HCT116 (cell line): ENCODE measurements at regions not wholly inside any gene's neighbourhood (a gene's known extent, or its start where the extent isn't known, plus 50 kb on each side); places are given as distances from the start of the nearest gene placed in this dataset.

Experiments
- ATAC-seq: fragments of 200-7000 bp; cut with Tn5 transposase; 2 replicates; pipeline ENCODE4 v1.9.1; 2020; ENCODE audit warnings: mild to moderate bottlenecking, moderate library complexity
- BruUV-seq: library from RNA; stranded (reverse); fragments of 400-500 nt; replicated peaks from 2 replicates; lab custom pipeline; 2021; lab: Mats Ljungman, UMichigan
- CTCF ChIA-PET: fragments of 300-600 bp; sonication (Branson Sonifier 250); formaldehyde crosslinking; loops from one replicate; lab custom pipeline; 2021; ENCODE audit warnings: antibody characterized with exemption; lab: Charles Lee
- POLR2A ChIA-PET: fragments of 300-600, 350-600 bp; sonication (Branson Sonifier 250); formaldehyde crosslinking; loops from one replicate; lab custom pipeline; 2021; ENCODE audit warnings: antibody characterized with exemption; lab: Charles Lee
- RAD21 ChIA-PET, 2 experiments: fragments of 300-600 bp; sonication (Branson Sonifier 250); formaldehyde crosslinking; loops; one replicate each; lab custom pipeline; 2023; ENCODE audit warnings: low total read pairs in 2 of 2; ENCODE audit not compliant: uncharacterized antibody in 2 of 2, unreplicated experiment in 2 of 2, low non-redundant PET in 1 of 2; lab: Charles Lee
- DNase-seq: peaks from one replicate; pipeline ENCODE4 v3.0.0-alpha.2; 2010; ENCODE audit warnings: low read depth, low spot score
- H2AFZ ChIP-seq: fragments of 200-600 bp; shearing (Covaris generic), sonication (generic); 2 replicates; pipeline ENCODE4 v1.6.1; 2017; ENCODE audit warnings: low read depth, mixed run types, mixed read lengths, antibody characterized with exemption, low read length; ENCODE audit not compliant: poor library complexity, severe bottlenecking
- H3K27ac ChIP-seq: 2 replicates; pipeline ENCODE4 v1.5.1; 2012; ENCODE audit warnings: low read depth, low read length
- H3K27me3 ChIP-seq: fragments of 200-600 bp; sonication (generic); 2 replicates; pipeline ENCODE4 v1.6.1; 2016; ENCODE audit warnings: mixed run types, low read length, mixed read lengths; ENCODE audit not compliant: insufficient read depth
- H3K36me3 ChIP-seq, 2 experiments: fragments of 200-500 bp in 1 of 2; fragments of 200-600 bp in 1 of 2; sonication (Bioruptor generic) in 1 of 2; sonication (generic) in 1 of 2; 2 replicates each; pipeline versions ENCODE4 v1.5.1 to v1.6.1; 2014 to 2016; ENCODE audit warnings: low read length in 2 of 2, inconsistent platforms in 1 of 2, mixed read lengths in 1 of 2, mixed run types in 1 of 2; ENCODE audit not compliant: insufficient read depth in 2 of 2, control insufficient read depth in 1 of 2
- H3K4me1 ChIP-seq, 2 experiments: fragments of 200-600 bp in 1 of 2; sonication (generic) in 1 of 2; 2 replicates each; pipeline versions ENCODE4 v1.5.1 to v1.6.1; 2012 to 2017; ENCODE audit warnings: low read length in 2 of 2, inconsistent platforms in 1 of 2, mild to moderate bottlenecking in 1 of 2, mixed read lengths in 1 of 2, mixed run types in 1 of 2, moderate library complexity in 1 of 2; ENCODE audit not compliant: insufficient read depth in 2 of 2, control insufficient read depth in 1 of 2
- H3K4me2 ChIP-seq: fragments of 200-600 bp; sonication (generic); 2 replicates; pipeline ENCODE4 v1.6.1; 2017; ENCODE audit warnings: mixed run types, low read length, mixed read lengths
- H3K4me3 ChIP-seq, 2 experiments: fragments of 200-600 bp in 1 of 2; sonication (generic) in 1 of 2; replicated peaks in 1 of 2; 2 replicates each; pipeline ENCODE4 v1.5.1; 2011 to 2016; ENCODE audit warnings: low read length in 2 of 2, control low read depth in 1 of 2, low read depth in 1 of 2, mild to moderate bottlenecking in 1 of 2, mixed read lengths in 1 of 2, mixed run types in 1 of 2
- H3K79me2 ChIP-seq: fragments of 200-600 bp; sonication (generic); 2 replicates; pipeline ENCODE4 v1.6.1; 2017; ENCODE audit warnings: mild to moderate bottlenecking, mixed run types, low read length, moderate library complexity, mixed read lengths; ENCODE audit not compliant: insufficient read depth
- H3K9ac ChIP-seq: fragments of 200-600 bp; sonication (generic); 2 replicates; pipeline ENCODE4 v1.6.1; 2016; ENCODE audit warnings: low read length, mixed read lengths
- H3K9me2 ChIP-seq: fragments of 200-600 bp; sonication (generic), shearing (Covaris generic); 2 replicates; pipeline ENCODE4 v1.6.1; 2017; ENCODE audit warnings: mixed run types, mild to moderate bottlenecking, moderate library complexity; ENCODE audit not compliant: insufficient read depth
- H3K9me3 ChIP-seq, 2 experiments: fragments of 200-500 bp in 1 of 2; fragments of 200-600 bp in 1 of 2; sonication (Bioruptor generic) in 1 of 2; sonication (generic) in 1 of 2; 2 replicates each; pipeline ENCODE4 v1.6.1; 2014 to 2017; ENCODE audit warnings: low read length in 2 of 2, mixed read lengths in 2 of 2, inconsistent platforms in 1 of 2, low read depth in 1 of 2, mild to moderate bottlenecking in 1 of 2, mixed run types in 1 of 2, moderate library complexity in 1 of 2; ENCODE audit not compliant: control insufficient read depth in 1 of 2, insufficient read depth in 1 of 2
- H4K20me1 ChIP-seq: fragments of 200-600 bp; sonication (generic), shearing (Covaris generic); 2 replicates; pipeline ENCODE4 v1.6.1; 2017; ENCODE audit warnings: mixed run types, mild to moderate bottlenecking, moderate library complexity; ENCODE audit not compliant: insufficient read depth
- ATF3 ChIP-seq: IDR thresholded peaks from 2 replicates; pipeline ENCODE4 v1.6.1; 2012
- CTCF ChIP-seq, 3 experiments: fragments of 200-600 bp in 1 of 3; sonication (generic) in 1 of 3; IDR thresholded peaks in 2 of 3; conservative IDR thresholded peaks in 1 of 3; 2 replicates each; pipeline ENCODE4 v1.5.1; 2012 to 2017; ENCODE audit warnings: low read depth in 2 of 3, low read length in 2 of 3, antibody characterized with exemption in 1 of 3, borderline replicate concordance in 1 of 3, control low read depth in 1 of 3, mild to moderate bottlenecking in 1 of 3, mixed read lengths in 1 of 3, mixed run types in 1 of 3, moderate library complexity in 1 of 3; ENCODE audit not compliant: insufficient read depth in 1 of 3
- EZH2phosphoT487 ChIP-seq: fragments of 200-600 bp; IDR thresholded peaks from 2 replicates; pipeline ENCODE4 v1.6.1; 2018; ENCODE audit warnings: antibody characterized with exemption, borderline replicate concordance
- FOSL1 ChIP-seq: IDR thresholded peaks from 2 replicates; pipeline ENCODE4 v1.6.1; 2012; ENCODE audit warnings: low read depth
- MAX ChIP-seq: IDR thresholded peaks from 2 replicates; pipeline ENCODE4 v1.6.1; 2012
- POLR2AphosphoS5 ChIP-seq: IDR thresholded peaks from 2 replicates; pipeline ENCODE4 v1.6.1; 2011; ENCODE audit warnings: mild to moderate bottlenecking, low read depth, low read length, moderate library complexity
- SIN3A ChIP-seq: IDR thresholded peaks from 2 replicates; pipeline ENCODE4 v1.6.1; 2012; ENCODE audit warnings: low read depth
- SRF ChIP-seq: IDR thresholded peaks from 2 replicates; pipeline ENCODE4 v1.6.1; 2012; ENCODE audit warnings: low read depth
- YY1 ChIP-seq: IDR thresholded peaks from 2 replicates; pipeline ENCODE4 v1.6.1; 2011; ENCODE audit warnings: low read length, low read depth, moderate library complexity, mild to moderate bottlenecking; ENCODE audit not compliant: insufficient replicate concordance; ENCODE audit errors: extremely low read depth
- ZBTB33 ChIP-seq: IDR thresholded peaks from 2 replicates; pipeline ENCODE4 v1.6.1; 2011; ENCODE audit warnings: mild to moderate bottlenecking, low read length, moderate library complexity; ENCODE audit not compliant: insufficient replicate concordance; ENCODE audit errors: extremely low read depth
- ZFX ChIP-seq: fragments of 450-650 bp; IDR thresholded peaks from 2 replicates; pipeline ENCODE4 v1.6.1; 2017
- ZNF274 ChIP-seq: fragments of 200-500 bp; sonication (Bioruptor generic); IDR thresholded peaks from 2 replicates; pipeline ENCODE4 v1.6.1; 2014; ENCODE audit warnings: mild to moderate bottlenecking, low read depth, low read length, inconsistent platforms
- intact Hi-C: fragments of 100-400 bp; cut with micrococcal nuclease; formaldehyde crosslinking; loops from 2 replicates; pipeline ENCODE4 v1.10.0; 2022

GRCh38 chr1:208896768-208897167, 652.6 kb upstream of the PLXNA2 start:
- Histone ChIP-seq H3K4me2 (no peak overlapping the region), H3K9me2 (no peaks in the 10 kb centered on the region), H3K36me3 (no peaks in the 10 kb centered on the region), H3K27me3 (no peaks in the 10 kb centered on the region), H3K9me3 (no peaks in the 10 kb centered on the region), H3K4me3 (no peak overlapping the region), H3K9ac (no peak overlapping the region), H3K4me1 (no peaks in the 10 kb centered on the region), H2AFZ (no peak overlapping the region), H3K79me2 (no peaks in the 10 kb centered on the region), H3K27ac (no peak overlapping the region), H4K20me1 (no peaks in the 10 kb centered on the region; the same call in 1 of the 2 replicates)
- ChIA-PET RAD21 (no interaction called here), CTCF (no interaction called here), POLR2A (no interaction called here)
- DNase-seq (no peak), ATAC-seq (no peak)
- no TSS peak for BruUV-seq
- intact Hi-C loops = no loop called here
- TF ChIP-seq CTCF (IDR thresholded peaks at IDR 0.05 in 2 of 3, conservative IDR thresholded peaks at IDR 0.05 in 1 of 3; ENCODE audit: borderline replicate concordance in 1 of 3, insufficient read depth in 1 of 3, low read depth in 2 of 3, low read length in 2 of 3) (no peak), ZBTB33 (no peak), EZH2phosphoT487 (no peak), SIN3A (no peak), FOSL1 (no peak), ATF3 (no peak), ZFX (no peak), ZNF274 (no peak), YY1 (no peak), MAX (no peak), POLR2AphosphoS5 (no peak), SRF (no peak)
